Ovary (tissue), 7 donors: ENCODE measurements at regions not wholly inside any gene's neighbourhood (a gene's known extent, or its start where the extent isn't known, plus 50 kb on each side); places are given as distances from the start of the nearest gene placed in this dataset.

Experiments used
- DNase-seq, 5 donors: peaks; one replicate each; pipeline ENCODE4 v3.0.0-alpha.2; 2019 to 2020
- H3K27ac ChIP-seq, 2 donors: fragments of 200-600 bp; one replicate each; pipeline versions ENCODE4 v1.5.1 to v1.8.0; 2019 to 2022
- H3K27me3 ChIP-seq: fragments of 200-600 bp; one replicate; pipeline ENCODE4 v1.8.0; 2022
- H3K36me3 ChIP-seq: fragments of 200-600 bp; sonication (generic); one replicate; pipeline ENCODE4 v1.5.1; 2019
- H3K4me1 ChIP-seq: one replicate; pipeline ENCODE4 v1.8.1; 2013; ENCODE audit warnings: mild to moderate bottlenecking, moderate library complexity; ENCODE audit not compliant: insufficient read depth
- H3K4me3 ChIP-seq: fragments of 200-600 bp; sonication (generic); one replicate; pipeline ENCODE4 v1.5.1; 2017
- H3K9me3 ChIP-seq, 2 donors: fragments of 200-600 bp in 1 of 2; sonication (generic) in 1 of 2; one replicate each; pipeline versions ENCODE4 v1.5.1 to v1.8.1; 2013 to 2019; ENCODE audit warnings: mild to moderate bottlenecking in 1 of 2, moderate library complexity in 1 of 2
- CTCF ChIP-seq, 3 donors: fragments of 450-650 bp in 2 of 3; fragments of 200-600 bp in 1 of 3; IDR thresholded peaks; one replicate each; pipeline versions ENCODE4 v1.5.1 to v1.8.0; 2016 to 2022; ENCODE audit warnings: antibody characterized with exemption in 3 of 3, mild to moderate bottlenecking in 1 of 3
- EP300 ChIP-seq: sonication (generic); formaldehyde crosslinking; IDR thresholded peaks from one replicate; pipeline ENCODE4 v1.6.1; 2017; ENCODE audit warnings: antibody characterized with exemption
- POLR2A ChIP-seq: fragments of 450-650 bp; IDR thresholded peaks from one replicate; pipeline ENCODE4 v1.6.1; 2017; ENCODE audit warnings: antibody characterized with exemption, mild to moderate bottlenecking, moderate library complexity
- WGBS, 3 donors: extraction: QIAGEN DNeasy Blood & Tissue Kit in 1 of 3; methylation state at CpG; one replicate each; pipeline versions ENCODE4 v1.1.5 to v1.1.7; 2013 to 2017; 5-methylcytosine and 5-hydroxymethylcytosine counted together
- intact Hi-C, 4 donors: fragments of 100-400 bp; cut with DNase I; formaldehyde crosslinking; loops; one replicate each; pipeline versions ENCODE4 v1.11.0 to v1.15.1; 2022 to 2023
- donor health status: DM: no; HTN: no; CAD: no; lungs with moderate emphysema.
- donor health status: DM: no; HTN: no; CAD: no.
- donor health status: Bipolar disorder and iron deficiency.
- donor health status: DM: no; HTN: no; CAD: no.
- donor health status: DM: yes; HTN: yes; CAD: no.

GRCh38 chr5:99808657-99809230 lies 726.4 kb upstream of the FAM174A start:
- WGBS, 3 donors: 45 to 57% (median 51%) methylated on average over 3 of the region's 3 CpGs
- Histone ChIP-seq H3K27me3 (no peaks in the 10 kb centered on the region), H3K27ac (no peak overlapping the region), H3K9me3 (no peaks in the 10 kb centered on the region), H3K36me3 (no peaks in the 10 kb centered on the region), H3K4me1 (no peaks in the 10 kb centered on the region), H3K4me3 (no peak overlapping the region)
- TF ChIP-seq POLR2A (no peak), CTCF (IDR thresholded peaks at IDR 0.05) (no peak), EP300 (no peak)
- no peak for DNase-seq
- intact Hi-C loops: no loop called here

- Histone ChIP-seq H3K4me3 (no peak overlapping the region), H3K4me1 (no peaks in the 10 kb centered on the region), H3K27me3 (no peaks in the 10 kb centered on the region), H3K36me3 (no peaks in the 10 kb centered on the region), H3K27ac (no peak overlapping the region), H3K9me3 (no peaks in the 10 kb centered on the region)
- no peak for DNase-seq
- intact Hi-C loops: no loop called here
- TF ChIP-seq CTCF (IDR thresholded peaks at IDR 0.05) (no peak), EP300 (no peak), POLR2A (no peak)
Observed at GRCh38 chr5:99807346-99807745, 727.8 kb upstream of the FAM174A start.

GRCh38 chr5:99795031-99795430 lies 740.1 kb upstream of the FAM174A start:
- Histone ChIP-seq H3K4me3 (no peak overlapping the region), H3K27me3 (no peaks in the 10 kb centered on the region), H3K9me3 (no peaks in the 10 kb centered on the region), H3K27ac (no peak overlapping the region), H3K36me3 (no peaks in the 10 kb centered on the region), H3K4me1 (no peaks in the 10 kb centered on the region)
- WGBS, 3 donors: 55 to 63% (median 61%) methylated on average over 2 of the region's 2 CpGs
- no peak for TF ChIP-seq POLR2A
- TF ChIP-seq CTCF (IDR thresholded peaks at IDR 0.05): no peak
- no peak for TF ChIP-seq EP300
- intact Hi-C loops: no loop called here
- no peak for DNase-seq

- no peak for DNase-seq
- intact Hi-C loops: no loop called here
- no peaks in the 10 kb centered on the region for H3K27me3 ChIP-seq
Observed at GRCh38 chr5:99788482-99788881, 746.7 kb upstream of the FAM174A start.

More at GRCh38 chr5:99788482-99788881, 746.7 kb upstream of the FAM174A start:
- Histone ChIP-seq H3K4me1 (no peaks in the 10 kb centered on the region), H3K36me3 (no peaks in the 10 kb centered on the region), H3K27ac (no peak overlapping the region), H3K9me3 (no peaks in the 10 kb centered on the region), H3K4me3 (no peak overlapping the region)
- TF ChIP-seq EP300 (no peak), CTCF (IDR thresholded peaks at IDR 0.05) (no peak), POLR2A (no peak)
- 45 to 88% (median 65%) methylated on average over 2 of the region's 2 CpGs for WGBS, 3 donors
